Mesendoderm (in vitro differentiated cells): ENCODE measurements at regions not wholly inside any gene's neighbourhood (a gene's known extent, or its start where the extent isn't known, plus 50 kb on each side); places are given as distances from the start of the nearest gene placed in this dataset.

Experiments used
- DNase-seq: peaks from one replicate; pipeline ENCODE4 v3.0.0; 2013
- H2AK5ac ChIP-seq: 2 replicates; pipeline ENCODE4 v1.6.1; 2013; ENCODE audit warnings: low read length, inconsistent platforms
- H2BK120ac ChIP-seq: 2 replicates; pipeline ENCODE4 v1.6.1; 2013; ENCODE audit warnings: low read depth, mild to moderate bottlenecking, low read length, moderate library complexity, mixed read lengths
- H2BK15ac ChIP-seq: replicated peaks from 2 replicates; pipeline ENCODE4 v1.6.1; 2013; ENCODE audit warnings: low read depth, mild to moderate bottlenecking, moderate library complexity
- H2BK5ac ChIP-seq: 2 replicates; pipeline ENCODE4 v1.6.1; 2013; ENCODE audit warnings: low read length, inconsistent platforms
- H3K18ac ChIP-seq: 2 replicates; pipeline ENCODE4 v1.6.1; 2013; ENCODE audit warnings: mild to moderate bottlenecking, low read length, mixed read lengths
- H3K23ac ChIP-seq: one replicate; pipeline ENCODE4 v1.6.1; 2013; ENCODE audit warnings: low read length
- H3K27ac ChIP-seq: 2 replicates; pipeline ENCODE4 v1.5.1; 2013; ENCODE audit warnings: low read depth, mild to moderate bottlenecking, inconsistent platforms, low read length, moderate library complexity
- H3K27me3 ChIP-seq: 2 replicates; pipeline ENCODE4 v1.6.1; 2013; ENCODE audit warnings: low read length, control low read depth, mild to moderate bottlenecking, inconsistent platforms; ENCODE audit not compliant: insufficient read depth, poor library complexity
- H3K36me3 ChIP-seq: 2 replicates; pipeline ENCODE4 v1.6.1; 2013; ENCODE audit warnings: low read length, inconsistent platforms; ENCODE audit not compliant: control insufficient read depth, insufficient read depth
- H3K4ac ChIP-seq: one replicate; pipeline ENCODE4 v1.6.1; 2013; ENCODE audit warnings: low read depth, mild to moderate bottlenecking, low read length, moderate library complexity
- H3K4me1 ChIP-seq: 2 replicates; pipeline ENCODE4 v1.6.1; 2013; ENCODE audit warnings: low read depth, low read length, inconsistent platforms; ENCODE audit not compliant: control insufficient read depth
- H3K4me2 ChIP-seq: 2 replicates; pipeline ENCODE4 v1.6.1; 2013; ENCODE audit warnings: low read length
- H3K4me3 ChIP-seq: 2 replicates; pipeline ENCODE4 v1.5.1; 2013; ENCODE audit warnings: mild to moderate bottlenecking, low read length
- H3K56ac ChIP-seq: one replicate; pipeline ENCODE4 v1.6.1; 2013; ENCODE audit warnings: low read length
- H3K79me1 ChIP-seq: 2 replicates; pipeline ENCODE4 v1.6.1; 2013; ENCODE audit warnings: low read length, inconsistent platforms
- H3K79me2 ChIP-seq: 2 replicates; pipeline ENCODE4 v1.6.1; 2013; ENCODE audit warnings: mild to moderate bottlenecking, low read length; ENCODE audit not compliant: control insufficient read depth, insufficient read depth
- H3K9ac ChIP-seq: 2 replicates; pipeline ENCODE4 v1.6.1; 2013; ENCODE audit warnings: low read length, inconsistent platforms
- H4K5ac ChIP-seq: one replicate; pipeline ENCODE4 v1.6.1; 2013; ENCODE audit warnings: low read length
- H4K8ac ChIP-seq: one replicate; pipeline ENCODE4 v1.6.1; 2013; ENCODE audit warnings: low read depth, mild to moderate bottlenecking, control low read depth, low read length, moderate library complexity
- WGBS: extraction: QIAGEN DNeasy Blood & Tissue Kit; methylation state at CpG from one replicate; pipeline ENCODE4 v1.1.7; 2013; ENCODE audit warnings: low lambda C conversion rate, missing lambda C conversion rate; ENCODE audit not compliant: insufficient coverage; ENCODE audit errors: extremely low coverage; 5-methylcytosine and 5-hydroxymethylcytosine counted together

DNA sequence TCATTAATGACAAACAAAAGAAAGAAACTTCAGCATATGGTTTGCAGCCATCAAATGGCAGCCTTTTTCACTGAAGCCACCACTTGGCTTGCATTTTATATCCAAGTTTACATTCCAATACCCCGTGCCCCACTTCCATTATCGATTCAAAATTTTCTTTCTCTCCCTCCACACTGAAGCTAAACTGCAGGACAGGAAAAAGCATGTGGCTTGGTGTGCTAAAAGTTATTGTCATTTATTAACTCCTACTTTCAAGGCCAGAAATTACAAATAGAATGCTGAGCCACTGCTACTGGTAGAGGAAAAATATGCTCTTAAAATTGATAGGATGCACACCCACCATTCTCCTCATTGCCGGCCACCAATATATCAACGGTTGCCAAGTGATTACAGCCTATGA, 351.6 kb upstream of the DUSP10 start:
- Histone ChIP-seq H3K56ac (no peak overlapping the region), H3K4me2 (no peak overlapping the region), H3K27me3 (no peaks in the 10 kb centered on the region), H3K4me1 (no peaks in the 10 kb centered on the region), H3K79me2 (no peaks in the 10 kb centered on the region), H2BK15ac (no peak overlapping the region), H3K4ac (no peak overlapping the region), H3K4me3 (no peak overlapping the region), H2AK5ac (no peak overlapping the region), H2BK5ac (no peak overlapping the region), H4K8ac (no peak overlapping the region), H4K5ac (no peak overlapping the region), H3K23ac (no peak overlapping the region), H3K27ac (no peak overlapping the region), H3K9ac (no peak overlapping the region), H3K36me3 (no peaks in the 10 kb centered on the region), H2BK120ac (no peak overlapping the region), H3K79me1 (no peaks in the 10 kb centered on the region), H3K18ac (no peak overlapping the region)
- no peak for DNase-seq
- no CpG with 5 or more reads among the region's 4 CpGs for WGBS

DNA sequence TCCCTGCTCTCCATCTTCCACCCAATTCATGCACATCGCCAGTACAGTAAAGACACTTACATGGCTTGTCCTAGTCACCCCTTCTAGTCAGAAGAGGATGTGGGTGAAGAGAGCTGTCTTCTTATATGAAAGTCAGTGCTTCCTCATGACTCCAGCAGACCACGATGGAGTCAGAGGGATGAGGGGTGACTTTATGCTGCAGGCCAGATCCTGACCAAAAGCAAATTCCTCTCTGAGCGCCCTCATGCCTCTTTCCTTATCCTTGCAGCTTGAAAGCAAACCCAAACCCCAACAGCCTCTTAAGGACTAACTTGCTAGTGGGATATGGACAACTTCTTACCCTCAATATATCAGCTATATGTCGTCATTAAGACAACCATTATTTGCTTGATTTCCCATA, 348.2 kb upstream of the DUSP10 start:
- no CpG with 5 or more reads among the region's 4 CpGs for WGBS

DNA sequence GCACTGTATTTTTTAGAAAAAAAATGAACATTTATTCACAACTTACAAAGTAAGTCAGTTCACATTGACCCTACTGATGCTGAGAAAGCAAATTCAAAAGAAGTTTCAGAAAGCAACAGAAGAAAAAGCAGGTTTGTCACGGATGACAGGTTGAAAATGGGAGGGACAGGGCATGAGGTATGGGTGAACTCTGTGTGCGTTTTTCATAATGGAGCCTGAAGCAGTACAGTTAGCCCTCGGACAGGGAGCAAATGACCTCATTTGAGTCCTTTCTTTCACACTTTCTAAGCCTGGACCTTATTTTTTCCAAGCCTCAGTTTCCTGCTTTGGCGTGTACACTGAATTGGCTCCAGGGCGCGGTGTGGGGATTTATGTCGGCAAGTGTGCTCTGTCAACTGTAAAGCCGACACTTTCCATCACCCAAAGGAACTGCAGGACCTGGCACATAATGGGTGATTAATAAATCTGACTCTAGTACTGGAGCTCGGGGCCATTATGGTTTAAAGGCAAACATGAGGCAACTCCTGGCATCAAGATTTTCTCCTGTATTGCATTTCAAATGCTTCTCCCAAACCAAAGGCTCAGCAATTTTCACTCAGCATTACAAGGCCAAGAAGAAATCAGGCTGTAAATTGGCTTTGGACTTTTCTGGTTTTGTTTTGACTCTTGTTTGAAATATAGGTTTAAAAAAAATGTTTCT, 345.5 kb upstream of the DUSP10 start:
- no CpG with 5 or more reads among the region's 9 CpGs for WGBS

More for the DNA sequence above, 348.2 kb upstream of the DUSP10 start:
- Histone ChIP-seq H2BK15ac (no peak overlapping the region), H3K27ac (no peak overlapping the region), H3K23ac (no peak overlapping the region), H3K4ac (no peak overlapping the region), H2BK120ac (no peak overlapping the region), H3K79me1 (no peaks in the 10 kb centered on the region), H3K4me2 (no peak overlapping the region), H4K5ac (no peak overlapping the region), H3K36me3 (no peaks in the 10 kb centered on the region), H3K4me3 (no peak overlapping the region), H2BK5ac (no peak overlapping the region), H3K4me1 (no peaks in the 10 kb centered on the region), H3K56ac (no peak overlapping the region), H3K79me2 (no peaks in the 10 kb centered on the region), H3K18ac (no peak overlapping the region), H2AK5ac (no peak overlapping the region), H3K9ac (no peak overlapping the region), H3K27me3 (no peaks in the 10 kb centered on the region), H4K8ac (no peak overlapping the region)
- no peak for DNase-seq

DNA sequence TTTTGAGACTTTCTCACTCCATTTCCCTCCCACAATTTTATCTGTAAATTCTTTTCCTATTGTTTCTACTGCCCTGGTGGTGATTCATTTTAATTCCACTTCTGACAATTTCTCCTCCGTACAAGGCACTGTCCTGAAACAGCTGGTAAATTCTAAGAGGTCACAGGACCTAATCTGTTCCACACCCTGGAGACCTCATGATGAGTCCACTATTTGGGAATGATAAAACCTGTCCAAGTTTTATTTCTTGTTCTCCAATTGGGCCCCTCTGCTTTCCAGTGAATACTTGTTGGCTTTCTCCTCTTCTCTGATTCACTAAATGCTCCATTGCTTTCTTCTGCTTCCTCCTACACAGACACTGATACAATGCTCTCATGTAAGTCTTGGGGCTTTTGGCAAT, 343.1 kb upstream of the DUSP10 start:
- H3K4me2 ChIP-seq: no peak overlapping the region
- no peak overlapping the region for H4K8ac ChIP-seq
- no peak overlapping the region for H3K4me3 ChIP-seq
- H4K5ac ChIP-seq: no peak overlapping the region
- DNase-seq: no peak
- no peak overlapping the region for H3K4ac ChIP-seq
- no CpG with 5 or more reads among the region's 1 CpG for WGBS
- no peaks in the 10 kb centered on the region for H3K36me3 ChIP-seq
- H3K27ac ChIP-seq: no peak overlapping the region
- no peaks in the 10 kb centered on the region for H3K79me1 ChIP-seq
- no peak overlapping the region for H2BK15ac ChIP-seq
- H3K18ac ChIP-seq: no peak overlapping the region
- no peak overlapping the region for H2BK120ac ChIP-seq
- no peak overlapping the region for H3K9ac ChIP-seq
- H2BK5ac ChIP-seq: no peak overlapping the region
- no peak overlapping the region for H3K56ac ChIP-seq
- no peaks in the 10 kb centered on the region for H3K27me3 ChIP-seq
- H3K4me1 ChIP-seq: no peaks in the 10 kb centered on the region
- H2AK5ac ChIP-seq: no peak overlapping the region
- H3K79me2 ChIP-seq: no peaks in the 10 kb centered on the region
- no peak overlapping the region for H3K23ac ChIP-seq

More for the DNA sequence above, 345.5 kb upstream of the DUSP10 start:
- Histone ChIP-seq H3K79me1 (no peaks in the 10 kb centered on the region), H3K36me3 (no peaks in the 10 kb centered on the region), H3K4me3 (no peak overlapping the region), H3K79me2 (no peaks in the 10 kb centered on the region), H2BK5ac (no peak overlapping the region), H3K27me3 (no peaks in the 10 kb centered on the region), H3K23ac (no peak overlapping the region), H2BK120ac (no peak overlapping the region), H2AK5ac (no peak overlapping the region), H3K9ac (no peak overlapping the region), H3K56ac (no peak overlapping the region), H3K18ac (no peak overlapping the region), H4K8ac (no peak overlapping the region), H3K4me2 (no peak overlapping the region), H2BK15ac (no peak overlapping the region), H3K4me1 (no peaks in the 10 kb centered on the region), H3K4ac (no peak overlapping the region), H4K5ac (no peak overlapping the region), H3K27ac (no peak overlapping the region)
- no peak for DNase-seq

DNA sequence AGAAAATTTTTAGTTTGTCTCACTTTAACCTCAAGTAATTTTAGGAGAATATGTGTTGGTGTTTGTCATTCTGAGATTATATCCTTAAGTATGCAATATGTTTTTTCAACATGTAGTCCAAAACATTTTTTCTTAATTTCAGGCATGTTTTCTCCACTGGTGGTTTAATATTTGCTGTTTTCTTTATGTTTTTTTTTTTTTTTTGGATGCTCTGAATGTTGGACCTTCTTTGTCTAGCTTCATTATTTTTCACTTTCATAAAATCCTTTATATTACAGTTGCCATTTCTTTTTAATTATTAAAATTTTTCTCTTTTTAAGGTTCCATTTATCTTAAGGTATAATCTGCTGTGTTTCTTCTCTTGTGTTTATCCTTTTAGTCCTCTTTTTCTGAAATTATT, 342.2 kb upstream of the DUSP10 start:
- no peak overlapping the region for H2AK5ac ChIP-seq
- H3K23ac ChIP-seq: no peak overlapping the region
- no peak overlapping the region for H3K18ac ChIP-seq
- H3K4ac ChIP-seq: no peak overlapping the region
- DNase-seq: no peak
- H3K79me2 ChIP-seq: no peaks in the 10 kb centered on the region
- no peaks in the 10 kb centered on the region for H3K4me1 ChIP-seq
- no peaks in the 10 kb centered on the region for H3K36me3 ChIP-seq
- H3K9ac ChIP-seq: no peak overlapping the region
- no peaks in the 10 kb centered on the region for H3K79me1 ChIP-seq
- H4K5ac ChIP-seq: no peak overlapping the region
- no peak overlapping the region for H2BK120ac ChIP-seq
- no peak overlapping the region for H3K56ac ChIP-seq
- no peak overlapping the region for H2BK5ac ChIP-seq
- H3K27me3 ChIP-seq: no peaks in the 10 kb centered on the region
- no peak overlapping the region for H3K27ac ChIP-seq
- no peak overlapping the region for H2BK15ac ChIP-seq
- no peak overlapping the region for H3K4me3 ChIP-seq
- no peak overlapping the region for H3K4me2 ChIP-seq
- no peak overlapping the region for H4K8ac ChIP-seq

DNA sequence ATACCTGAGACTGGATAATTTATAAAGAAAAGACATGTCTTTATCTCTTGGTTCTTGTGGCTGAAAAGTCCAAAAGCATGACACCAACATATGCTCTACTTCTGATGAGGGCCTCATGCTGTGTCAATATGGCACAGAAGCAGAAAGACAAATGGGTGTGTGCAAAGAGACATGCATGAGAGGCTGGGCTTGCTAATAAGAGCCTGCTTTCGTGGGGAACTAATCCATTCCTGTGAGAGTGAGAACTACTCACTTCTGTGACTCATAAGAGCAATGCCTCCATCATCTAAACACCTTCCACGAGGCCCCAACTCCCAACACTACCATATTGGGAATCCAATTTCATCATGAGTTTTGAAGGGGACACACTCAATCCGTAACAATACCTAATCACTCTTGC, 340.0 kb upstream of the DUSP10 start:
- H3K36me3 ChIP-seq: no peaks in the 10 kb centered on the region
- H3K79me2 ChIP-seq: no peaks in the 10 kb centered on the region
- no peak overlapping the region for H3K23ac ChIP-seq
- H2BK15ac ChIP-seq: no peak overlapping the region
- H3K18ac ChIP-seq: no peak overlapping the region
- no peak overlapping the region for H4K5ac ChIP-seq
- no peak overlapping the region for H3K9ac ChIP-seq
- no peak for DNase-seq
- no peak overlapping the region for H3K4me3 ChIP-seq
- H3K56ac ChIP-seq: no peak overlapping the region
- H2AK5ac ChIP-seq: no peak overlapping the region
- no peak overlapping the region for H2BK120ac ChIP-seq
- H3K27ac ChIP-seq: no peak overlapping the region
- H2BK5ac ChIP-seq: no peak overlapping the region
- H4K8ac ChIP-seq: no peak overlapping the region
- no CpG with 5 or more reads among the region's 3 CpGs for WGBS
- no peaks in the 10 kb centered on the region for H3K27me3 ChIP-seq
- H3K79me1 ChIP-seq: no peaks in the 10 kb centered on the region
- no peak overlapping the region for H3K4me2 ChIP-seq
- no peaks in the 10 kb centered on the region for H3K4me1 ChIP-seq
- H3K4ac ChIP-seq: no peak overlapping the region
